ENCODE measurements at regions not wholly inside any gene's neighbourhood (a gene's known extent, or its start where the extent isn't known, plus 50 kb on each side); places are given as distances from the start of the nearest gene placed in this dataset.

GRCh38 chr1:22273686-22274681 is 131.1 kb upstream of the WNT4 start:
- H3K9ac ChIP-seq (ENCODE audit: low read depth in 1 of 3, low read length in 3 of 3): no peak overlapping the region
- no peaks in the 10 kb centered on the region for H3K9me3 ChIP-seq (ENCODE audit: control insufficient read depth in 3 of 3, low read length in 3 of 3)
- H3K4me1 ChIP-seq (ENCODE audit: control insufficient read depth in 3 of 3, insufficient read depth in 3 of 3, low read length in 3 of 3): peaks cover 0 to 7% (median 2%) of the 10 kb centered on the region in 3 donors
- H3K4me3 ChIP-seq (ENCODE audit: low read length in 3 of 3): no peak overlapping the region
- H3K36me3 ChIP-seq (ENCODE audit: control insufficient read depth in 3 of 3, insufficient read depth in 3 of 3, low read length in 3 of 3): no peaks in the 10 kb centered on the region
- no peak overlapping the region for H3K27ac ChIP-seq (ENCODE audit: low read depth, low read length)
- H3K27me3 ChIP-seq (ENCODE audit: control insufficient read depth in 3 of 3, insufficient read depth in 3 of 3, low read length in 3 of 3): peaks cover 0 to 35% (median 8%) of the 10 kb centered on the region in 3 donors

- peaks cover 0 to 36% (median 8%) of the 10 kb centered on the region in 3 donors for H3K27me3 ChIP-seq (ENCODE audit: control insufficient read depth in 3 of 3, insufficient read depth in 3 of 3, low read length in 3 of 3)
- H3K9me3 ChIP-seq (ENCODE audit: control insufficient read depth in 3 of 3, low read length in 3 of 3): no peaks in the 10 kb centered on the region
- peaks cover 0 to 7% (median 2%) of the 10 kb centered on the region in 3 donors for H3K4me1 ChIP-seq (ENCODE audit: control insufficient read depth in 3 of 3, insufficient read depth in 3 of 3, low read length in 3 of 3)
- H3K4me3 ChIP-seq (ENCODE audit: low read length in 3 of 3): no peak overlapping the region
- no peak overlapping the region for H3K9ac ChIP-seq (ENCODE audit: low read depth in 1 of 3, low read length in 3 of 3)
- no peak overlapping the region for H3K27ac ChIP-seq (ENCODE audit: low read depth, low read length)
- H3K36me3 ChIP-seq (ENCODE audit: control insufficient read depth in 3 of 3, insufficient read depth in 3 of 3, low read length in 3 of 3): no peaks in the 10 kb centered on the region
Measured at GRCh38 chr1:22275167-22275566, 132.3 kb upstream of the WNT4 start.

GRCh38 chr1:22275626-22276395 is 132.9 kb upstream of the WNT4 start:
- Histone ChIP-seq H3K36me3 (ENCODE audit: control insufficient read depth in 3 of 3, insufficient read depth in 3 of 3, low read length in 3 of 3) (no peaks in the 10 kb centered on the region), H3K9ac (ENCODE audit: low read depth in 1 of 3, low read length in 3 of 3) (no peak overlapping the region), H3K4me3 (ENCODE audit: low read length in 3 of 3) (no peak overlapping the region), H3K27me3 (ENCODE audit: control insufficient read depth in 3 of 3, insufficient read depth in 3 of 3, low read length in 3 of 3) (peaks cover 0 to 36% (median 8%) of the 10 kb centered on the region in 3 donors), H3K9me3 (ENCODE audit: control insufficient read depth in 3 of 3, low read length in 3 of 3) (no peaks in the 10 kb centered on the region), H3K27ac (ENCODE audit: low read depth, low read length) (no peak overlapping the region), H3K4me1 (ENCODE audit: control insufficient read depth in 3 of 3, insufficient read depth in 3 of 3, low read length in 3 of 3) (peaks cover 0 to 7% (median 2%) of the 10 kb centered on the region in 3 donors)

DNA sequence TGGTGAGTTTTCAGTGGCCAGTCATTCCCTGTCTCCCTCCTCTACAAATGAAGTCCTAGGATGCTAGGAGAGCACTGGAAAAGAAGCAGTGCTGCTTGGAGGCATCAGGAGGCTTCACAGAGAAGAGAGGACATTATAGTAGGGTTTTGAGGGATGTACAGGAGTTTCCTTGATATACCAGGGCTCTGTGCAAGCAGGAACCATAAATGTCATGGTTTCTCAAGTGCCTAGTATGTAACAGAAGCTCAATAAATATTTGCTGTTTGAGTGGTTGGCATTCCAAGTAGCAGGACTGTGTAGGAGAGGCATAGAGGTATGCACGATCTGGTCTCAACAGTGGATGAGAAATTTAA is 133.5 kb upstream of the WNT4 start:
- no peaks in the 10 kb centered on the region for H3K36me3 ChIP-seq (ENCODE audit: control insufficient read depth in 3 of 3, insufficient read depth in 3 of 3, low read length in 3 of 3)
- H3K4me1 ChIP-seq (ENCODE audit: control insufficient read depth in 3 of 3, insufficient read depth in 3 of 3, low read length in 3 of 3): peaks cover 0 to 7% (median 2%) of the 10 kb centered on the region in 3 donors
- H3K27me3 ChIP-seq (ENCODE audit: control insufficient read depth in 3 of 3, insufficient read depth in 3 of 3, low read length in 3 of 3): peaks cover 0 to 33% (median 8%) of the 10 kb centered on the region in 3 donors
- no peak overlapping the region for H3K27ac ChIP-seq (ENCODE audit: low read depth, low read length)
- no peaks in the 10 kb centered on the region for H3K9me3 ChIP-seq (ENCODE audit: control insufficient read depth in 3 of 3, low read length in 3 of 3)
- H3K9ac ChIP-seq (ENCODE audit: low read depth in 1 of 3, low read length in 3 of 3): no peak overlapping the region
- H3K4me3 ChIP-seq (ENCODE audit: low read length in 3 of 3): no peak overlapping the region

- Histone ChIP-seq H3K9me3 (ENCODE audit: control insufficient read depth in 3 of 3, low read length in 3 of 3) (no peaks in the 10 kb centered on the region), H3K27ac (ENCODE audit: low read depth, low read length) (no peak overlapping the region), H3K9ac (ENCODE audit: low read depth in 1 of 3, low read length in 3 of 3) (no peak overlapping the region), H3K36me3 (ENCODE audit: control insufficient read depth in 3 of 3, insufficient read depth in 3 of 3, low read length in 3 of 3) (no peaks in the 10 kb centered on the region), H3K4me3 (ENCODE audit: low read length in 3 of 3) (no peak overlapping the region), H3K27me3 (ENCODE audit: control insufficient read depth in 3 of 3, insufficient read depth in 3 of 3, low read length in 3 of 3) (peaks cover 0 to 26% (median 12%) of the 10 kb centered on the region in 3 donors), H3K4me1 (ENCODE audit: control insufficient read depth in 3 of 3, insufficient read depth in 3 of 3, low read length in 3 of 3) (peaks cover 0 to 7% (median 2%) of the 10 kb centered on the region in 3 donors)
Measured at GRCh38 chr1:22277662-22278061, 134.8 kb upstream of the WNT4 start.

DNA sequence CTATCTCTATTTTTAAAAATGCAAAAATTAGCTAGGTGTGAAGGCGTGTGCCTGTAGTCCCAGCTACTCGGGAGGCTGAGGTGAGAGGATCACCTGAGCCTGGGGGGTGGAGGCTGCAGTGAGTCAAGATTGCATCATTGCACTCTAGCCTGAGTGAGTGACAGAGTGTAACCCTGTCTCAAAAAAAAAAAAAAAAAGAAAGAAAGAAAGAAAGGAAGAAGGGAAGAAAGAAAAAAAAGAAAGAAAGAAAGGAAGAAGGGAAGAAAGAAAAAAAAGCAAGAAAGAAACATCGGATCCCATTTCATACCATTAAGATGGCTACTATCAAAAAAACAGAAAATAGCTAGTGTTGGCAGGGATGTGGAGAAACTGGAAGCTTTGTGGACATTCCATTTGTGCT is 136.8 kb upstream of the WNT4 start:
- Histone ChIP-seq H3K27me3 (ENCODE audit: control insufficient read depth in 3 of 3, insufficient read depth in 3 of 3, low read length in 3 of 3) (peaks cover 0 to 34% (median 20%) of the 10 kb centered on the region in 3 donors), H3K4me1 (ENCODE audit: control insufficient read depth in 3 of 3, insufficient read depth in 3 of 3, low read length in 3 of 3) (peaks cover 0 to 2% (median 0%) of the 10 kb centered on the region in 3 donors), H3K4me3 (ENCODE audit: low read length in 3 of 3) (no peak overlapping the region), H3K9me3 (ENCODE audit: control insufficient read depth in 3 of 3, low read length in 3 of 3) (no peaks in the 10 kb centered on the region), H3K36me3 (ENCODE audit: control insufficient read depth in 3 of 3, insufficient read depth in 3 of 3, low read length in 3 of 3) (no peaks in the 10 kb centered on the region), H3K9ac (ENCODE audit: low read depth in 1 of 3, low read length in 3 of 3) (no peak overlapping the region), H3K27ac (ENCODE audit: low read depth, low read length) (no peak overlapping the region)

GRCh38 chr1:22280526-22280925 is 137.6 kb upstream of the WNT4 start:
- no peak overlapping the region for H3K4me3 ChIP-seq (ENCODE audit: low read length in 3 of 3)
- no peak overlapping the region for H3K9ac ChIP-seq (ENCODE audit: low read depth in 1 of 3, low read length in 3 of 3)
- H3K27ac ChIP-seq (ENCODE audit: low read depth, low read length): no peak overlapping the region
- no peaks in the 10 kb centered on the region for H3K9me3 ChIP-seq (ENCODE audit: control insufficient read depth in 3 of 3, low read length in 3 of 3)
- H3K27me3 ChIP-seq (ENCODE audit: control insufficient read depth in 3 of 3, insufficient read depth in 3 of 3, low read length in 3 of 3): peaks cover 0 to 31% (median 17%) of the 10 kb centered on the region in 3 donors
- H3K36me3 ChIP-seq (ENCODE audit: control insufficient read depth in 3 of 3, insufficient read depth in 3 of 3, low read length in 3 of 3): no peaks in the 10 kb centered on the region
- H3K4me1 ChIP-seq (ENCODE audit: control insufficient read depth in 3 of 3, insufficient read depth in 3 of 3, low read length in 3 of 3): peaks cover 0 to 2% (median 0%) of the 10 kb centered on the region in 3 donors

- H3K9ac ChIP-seq (ENCODE audit: low read depth in 1 of 3, low read length in 3 of 3): no peak overlapping the region
- H3K9me3 ChIP-seq (ENCODE audit: control insufficient read depth in 3 of 3, low read length in 3 of 3): no peaks in the 10 kb centered on the region
- H3K27me3 ChIP-seq (ENCODE audit: control insufficient read depth in 3 of 3, insufficient read depth in 3 of 3, low read length in 3 of 3): peaks cover 0 to 26% (median 11%) of the 10 kb centered on the region in 3 donors
- H3K27ac ChIP-seq (ENCODE audit: low read depth, low read length): no peak overlapping the region
- no peaks in the 10 kb centered on the region for H3K4me1 ChIP-seq (ENCODE audit: control insufficient read depth in 3 of 3, insufficient read depth in 3 of 3, low read length in 3 of 3)
- H3K4me3 ChIP-seq (ENCODE audit: low read length in 3 of 3): no peak overlapping the region
- H3K36me3 ChIP-seq (ENCODE audit: control insufficient read depth in 3 of 3, insufficient read depth in 3 of 3, low read length in 3 of 3): no peaks in the 10 kb centered on the region
Measured at GRCh38 chr1:22281521-22282363, 138.8 kb upstream of the WNT4 start.

DNA sequence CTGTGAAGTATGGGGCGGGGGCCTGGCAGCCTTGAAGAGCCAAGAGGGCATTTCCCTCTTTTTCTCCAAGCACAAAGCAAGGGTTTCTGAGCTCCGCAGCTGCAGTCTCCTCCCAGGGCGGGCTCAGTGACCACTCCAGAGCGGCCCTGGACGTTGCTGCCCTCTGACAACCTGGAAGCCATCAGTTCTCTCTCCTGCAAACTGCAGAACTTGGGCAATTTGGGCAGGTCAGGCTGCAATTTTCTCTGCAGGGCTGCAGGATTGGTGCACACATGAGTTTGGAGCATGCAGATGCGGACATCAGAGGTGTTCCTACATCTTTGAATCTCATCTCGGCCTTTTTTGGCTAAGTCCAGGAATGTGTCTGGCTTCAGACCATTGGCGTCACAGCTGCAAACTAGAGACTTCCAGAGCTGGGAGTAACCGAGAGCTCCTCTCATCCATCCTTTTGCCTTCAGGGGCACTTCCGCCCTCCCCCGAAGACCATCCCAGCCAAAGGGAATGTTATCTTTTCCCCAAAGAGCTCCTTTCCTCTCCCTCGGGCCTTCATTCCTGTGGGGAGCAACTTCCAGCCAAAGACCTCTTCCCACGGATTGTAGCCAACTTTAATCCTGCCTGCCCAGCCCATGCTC is 139.6 kb upstream of the WNT4 start:
- Histone ChIP-seq H3K27me3 (ENCODE audit: control insufficient read depth in 3 of 3, insufficient read depth in 3 of 3, low read length in 3 of 3) (peaks cover 0 to 26% (median 11%) of the 10 kb centered on the region in 3 donors), H3K4me3 (ENCODE audit: low read length in 3 of 3) (no peak overlapping the region), H3K36me3 (ENCODE audit: control insufficient read depth in 3 of 3, insufficient read depth in 3 of 3, low read length in 3 of 3) (no peaks in the 10 kb centered on the region), H3K27ac (ENCODE audit: low read depth, low read length) (no peak overlapping the region), H3K9ac (ENCODE audit: low read depth in 1 of 3, low read length in 3 of 3) (no peak overlapping the region), H3K9me3 (ENCODE audit: control insufficient read depth in 3 of 3, low read length in 3 of 3) (no peaks in the 10 kb centered on the region), H3K4me1 (ENCODE audit: control insufficient read depth in 3 of 3, insufficient read depth in 3 of 3, low read length in 3 of 3) (no peaks in the 10 kb centered on the region)
